Stimulated activated CD4-positive, alpha-beta T cell treated with anti-CD3 and anti-CD28 coated beads, Interleukin-4, amount 100 ng/mL, for 1 hour (primary cell): ENCODE measurements at regions not wholly inside any gene's neighbourhood (a gene's known extent, or its start where the extent isn't known, plus 50 kb on each side); places are given as distances from the start of the nearest gene placed in this dataset.
"Not testable (repeated sequence)": the region's sequence is repeated elsewhere in the genome, so short reads cannot be mapped to it uniquely, and the experiment has no call there.

ENCODE experiments used
- DNase-seq: peaks from one replicate; pipeline ENCODE4 v3.0.0-alpha.2; 2020

DNA sequence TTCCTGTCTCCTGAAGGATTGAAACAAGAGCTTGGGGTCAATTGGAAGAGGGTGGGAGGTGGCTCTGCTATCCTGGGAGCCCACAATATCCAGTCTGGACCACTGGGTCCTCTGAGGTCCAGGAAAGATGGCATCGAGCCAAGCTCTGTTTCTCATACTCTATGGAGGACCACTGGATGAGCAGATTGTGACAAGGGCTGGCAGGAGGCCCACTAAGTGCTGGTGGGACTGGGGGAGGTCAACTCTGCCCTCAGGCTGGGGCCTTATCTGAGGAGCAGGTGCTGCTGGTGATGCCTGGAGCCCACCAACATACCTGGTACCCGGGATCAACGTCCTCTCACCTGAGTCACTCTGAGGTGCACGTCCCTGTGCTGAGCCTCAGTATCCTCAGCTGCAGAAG lies 142.4 kb downstream of the NDUFA10 start:
- DNase-seq, result no peak

DNA sequence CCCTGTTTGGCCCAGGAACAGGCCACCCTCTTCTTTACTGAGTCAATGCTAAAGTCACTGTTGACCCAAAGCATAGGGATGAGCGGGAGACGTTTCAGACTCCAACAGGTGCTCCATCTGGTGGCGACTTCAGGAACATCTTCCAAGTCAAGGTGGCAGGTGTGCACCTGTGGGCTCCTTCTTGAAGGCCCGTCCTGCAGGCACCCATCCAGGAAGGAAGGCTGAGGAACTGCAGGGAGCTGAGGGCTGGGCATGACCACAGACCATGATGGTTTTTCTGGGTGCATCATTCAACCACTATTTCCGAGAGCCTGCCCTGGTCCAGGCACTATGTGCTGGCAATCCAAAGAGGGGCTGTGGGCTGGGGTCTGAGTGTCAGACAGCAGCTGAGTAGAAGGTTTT lies 142.8 kb downstream of the NDUFA10 start:
- DNase-seq, result peak; percentile 61

DNA sequence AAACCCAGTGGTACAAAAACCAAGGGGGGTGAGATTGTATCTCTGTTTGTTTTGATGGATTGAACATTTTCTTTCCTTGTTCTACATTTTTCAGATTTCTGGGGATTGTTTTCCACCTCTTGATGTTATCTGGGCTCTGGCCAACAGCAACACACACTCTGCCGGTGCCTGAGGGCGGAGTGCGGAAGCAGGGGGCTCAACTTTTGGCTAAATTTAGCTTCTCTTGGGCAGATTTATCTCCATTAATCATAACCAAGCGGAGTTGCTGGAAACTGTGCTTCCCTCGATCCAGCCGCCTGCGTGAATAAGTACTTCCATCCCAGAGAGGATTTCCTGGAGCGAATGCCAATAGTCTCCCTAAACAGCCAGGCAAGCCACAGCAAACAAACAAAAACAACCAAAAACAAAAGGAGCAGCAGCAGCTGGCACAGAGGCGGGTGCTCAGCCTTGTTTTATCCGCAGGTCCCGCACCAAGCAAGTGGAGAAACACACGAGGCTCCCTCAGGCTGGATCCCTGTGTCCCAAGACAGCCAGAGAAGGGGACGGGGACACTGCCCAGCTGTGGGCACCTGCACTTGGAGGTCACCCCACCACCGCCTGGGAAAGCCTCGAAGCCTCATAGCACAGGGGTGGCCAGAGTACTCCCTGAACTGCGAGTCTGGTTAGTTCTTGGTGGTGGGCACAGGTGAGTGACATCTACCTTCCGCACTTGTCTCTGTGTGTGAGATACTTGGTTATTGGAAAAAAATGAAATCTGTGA lies 143.4 kb downstream of the NDUFA10 start:
- no peak for DNase-seq

DNA sequence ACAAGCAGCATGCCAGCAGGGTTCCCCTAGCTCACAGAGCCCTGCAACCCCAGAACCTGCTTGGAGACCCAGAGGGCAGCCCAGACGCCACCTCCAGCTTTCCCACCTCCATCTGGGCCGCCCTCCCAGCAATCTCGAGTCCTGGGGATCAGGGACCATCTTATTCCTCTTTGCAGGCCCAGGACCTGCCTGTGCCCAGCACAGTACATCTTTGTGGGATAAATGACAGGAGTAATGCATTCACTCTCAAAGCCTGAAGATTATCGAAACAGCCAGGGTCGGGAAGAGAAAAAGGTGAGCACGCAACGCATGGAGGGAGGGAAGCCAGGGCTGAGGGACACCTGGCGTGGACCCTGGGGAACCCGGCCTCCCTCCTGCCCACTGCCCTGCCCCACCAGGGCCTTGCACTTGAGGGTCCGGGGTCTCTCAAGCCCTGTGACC lies 144.1 kb downstream of the NDUFA10 start:
- no peak for DNase-seq

DNA sequence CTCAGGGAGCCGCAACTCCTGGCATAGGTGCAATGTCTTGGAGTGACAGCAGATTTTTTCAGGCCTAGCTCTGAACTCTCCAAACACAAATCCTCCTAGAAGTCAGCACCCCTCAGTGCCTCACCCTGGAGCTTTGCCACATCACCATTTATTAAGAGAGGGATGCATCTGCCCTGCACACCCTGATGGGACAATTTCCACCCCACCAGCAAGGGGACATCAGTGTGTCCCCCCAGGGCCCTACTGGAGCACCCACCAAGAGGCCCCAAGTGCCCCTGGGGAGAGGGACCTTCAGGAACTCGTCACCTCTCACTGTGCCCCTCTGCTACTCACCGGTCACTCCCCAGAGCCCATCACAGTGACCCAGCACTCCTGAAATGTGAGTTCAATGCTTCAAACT lies 144.7 kb downstream of the NDUFA10 start:
- no peak for DNase-seq

DNA sequence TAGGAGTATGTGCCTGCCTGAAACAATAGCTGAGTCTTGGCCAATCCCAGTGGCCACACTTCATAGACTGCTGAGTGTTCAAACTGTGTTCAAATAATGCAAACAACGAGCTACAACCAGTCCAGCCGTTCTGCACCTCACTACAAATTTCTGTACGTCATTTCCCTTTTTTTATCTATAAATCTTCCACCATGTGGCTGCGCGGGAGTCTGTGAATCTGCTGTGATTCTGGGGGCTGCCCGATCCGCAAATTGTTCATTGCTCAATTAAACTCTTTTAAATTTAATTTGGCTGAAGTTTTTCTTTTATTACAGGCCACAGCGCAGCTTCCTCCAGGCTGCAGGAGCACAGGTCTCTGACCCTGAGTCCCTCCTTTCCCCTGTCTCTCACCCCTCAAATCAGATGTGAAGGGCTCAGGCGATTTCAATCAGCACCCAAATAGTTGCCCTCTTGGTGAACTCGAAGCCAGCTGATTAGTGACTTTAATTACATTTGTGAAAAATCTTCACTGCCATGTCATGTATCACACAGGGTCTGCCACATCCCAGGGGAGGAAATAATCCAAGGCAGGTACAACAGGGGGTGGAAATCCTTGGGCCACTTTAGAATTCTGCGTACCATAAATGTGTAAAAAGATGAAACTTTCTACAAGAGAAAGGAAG lies 145.6 kb downstream of the NDUFA10 start:
- no peak for DNase-seq

DNA sequence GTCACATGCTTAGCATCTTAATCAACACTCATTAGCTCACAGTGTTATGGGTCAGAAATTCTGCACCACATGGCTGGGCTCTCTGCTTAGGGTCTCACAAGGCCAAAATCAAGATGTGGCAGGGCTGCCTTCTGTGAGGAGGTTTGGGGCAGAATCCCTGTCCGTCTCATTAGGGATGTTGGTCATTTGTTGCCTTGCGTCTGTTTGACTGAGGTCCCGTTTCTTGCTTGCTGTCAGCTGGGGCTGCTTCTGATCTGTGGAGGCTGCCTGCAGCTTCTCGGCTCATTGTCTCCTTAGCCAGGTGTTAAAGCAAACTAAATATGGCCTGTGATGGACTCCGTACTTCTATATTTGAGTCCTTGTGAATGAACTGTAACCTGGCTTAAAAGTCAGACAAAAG lies 146.5 kb downstream of the NDUFA10 start:
- no peak for DNase-seq

DNA sequence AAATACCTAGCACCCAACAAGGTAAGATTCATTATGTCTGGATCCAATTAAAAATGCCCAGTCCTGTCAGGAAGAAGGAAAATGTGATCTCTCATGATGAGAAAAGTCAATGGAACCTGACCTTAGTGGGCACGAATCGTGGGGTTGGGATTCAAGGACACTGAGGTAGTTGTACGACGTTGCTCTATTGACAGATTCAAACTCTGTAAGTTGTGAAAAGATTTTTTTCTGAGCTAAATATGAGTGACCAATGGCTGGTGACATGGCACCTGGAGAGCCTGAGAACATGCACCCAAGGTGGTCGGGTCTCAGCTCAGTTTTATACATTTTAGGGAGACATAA lies 148.2 kb downstream of the NDUFA10 start:
- DNase-seq, result no peak

DNA sequence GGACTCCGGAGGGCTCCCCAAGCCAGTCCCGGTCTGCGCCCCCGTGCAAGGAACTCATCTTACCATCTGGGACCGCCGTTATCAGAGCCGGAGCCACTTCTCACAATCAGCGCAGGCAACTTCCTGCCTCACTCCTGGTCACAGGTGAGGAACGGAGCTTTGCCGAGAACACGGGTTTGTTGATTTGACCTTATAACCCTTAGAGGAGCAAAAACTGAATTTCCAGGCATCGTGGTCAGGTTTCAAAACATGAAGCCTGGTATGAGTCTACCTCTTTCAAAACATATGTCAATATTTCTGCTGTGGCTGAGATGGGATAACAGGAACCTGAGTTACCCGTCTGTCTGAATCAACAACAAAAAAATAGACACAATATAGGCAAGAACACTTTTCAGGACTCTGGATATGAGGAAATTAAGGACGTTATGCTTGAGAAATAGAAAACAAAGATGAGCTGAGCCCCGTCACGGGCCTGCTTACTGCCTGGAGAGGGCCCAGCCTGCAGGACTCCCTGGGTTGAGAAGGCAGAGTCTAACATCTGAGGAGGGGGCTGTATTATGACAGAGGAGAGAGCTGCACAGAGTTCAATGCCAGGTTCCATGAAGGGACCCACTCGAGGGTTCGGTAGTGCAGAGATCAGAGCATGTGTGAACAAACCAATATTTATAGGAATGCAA lies 148.7 kb downstream of the NDUFA10 start:
- no peak for DNase-seq

DNA sequence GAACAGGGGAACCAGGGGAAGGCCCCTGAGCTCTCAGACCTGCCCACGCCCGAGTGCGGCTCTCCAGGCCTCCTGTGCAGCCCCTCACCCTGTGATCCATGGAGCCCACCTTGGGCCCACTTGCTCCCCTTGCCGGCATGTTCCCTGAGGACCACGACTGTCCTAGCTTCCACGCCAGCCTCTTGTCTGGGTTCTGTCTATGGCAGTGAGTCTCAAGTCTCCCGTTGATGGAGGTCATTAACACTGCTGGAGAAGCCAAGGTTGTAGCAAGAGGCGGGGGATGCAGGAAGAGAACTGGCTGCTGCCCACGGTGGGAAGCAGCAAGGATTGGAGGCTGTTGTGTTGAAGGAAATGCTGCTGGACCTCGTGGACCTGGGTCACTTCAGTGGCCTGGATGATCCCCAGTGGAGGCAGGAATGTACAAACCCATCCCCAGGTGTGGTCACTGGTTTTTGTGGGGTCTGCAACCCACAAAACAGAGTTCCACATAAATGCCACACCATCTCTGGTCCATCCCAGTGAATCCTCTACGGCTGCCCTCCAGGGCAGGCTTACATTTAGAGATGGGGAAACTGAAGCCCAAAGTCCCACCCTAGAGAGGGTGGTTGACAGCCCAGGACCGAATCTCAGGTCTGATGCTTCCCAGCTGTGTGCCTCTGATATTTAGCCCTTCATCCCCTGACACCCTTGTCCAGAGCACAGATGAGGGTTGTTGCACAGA lies 150.3 kb downstream of the NDUFA10 start:
- no peak for DNase-seq

DNA sequence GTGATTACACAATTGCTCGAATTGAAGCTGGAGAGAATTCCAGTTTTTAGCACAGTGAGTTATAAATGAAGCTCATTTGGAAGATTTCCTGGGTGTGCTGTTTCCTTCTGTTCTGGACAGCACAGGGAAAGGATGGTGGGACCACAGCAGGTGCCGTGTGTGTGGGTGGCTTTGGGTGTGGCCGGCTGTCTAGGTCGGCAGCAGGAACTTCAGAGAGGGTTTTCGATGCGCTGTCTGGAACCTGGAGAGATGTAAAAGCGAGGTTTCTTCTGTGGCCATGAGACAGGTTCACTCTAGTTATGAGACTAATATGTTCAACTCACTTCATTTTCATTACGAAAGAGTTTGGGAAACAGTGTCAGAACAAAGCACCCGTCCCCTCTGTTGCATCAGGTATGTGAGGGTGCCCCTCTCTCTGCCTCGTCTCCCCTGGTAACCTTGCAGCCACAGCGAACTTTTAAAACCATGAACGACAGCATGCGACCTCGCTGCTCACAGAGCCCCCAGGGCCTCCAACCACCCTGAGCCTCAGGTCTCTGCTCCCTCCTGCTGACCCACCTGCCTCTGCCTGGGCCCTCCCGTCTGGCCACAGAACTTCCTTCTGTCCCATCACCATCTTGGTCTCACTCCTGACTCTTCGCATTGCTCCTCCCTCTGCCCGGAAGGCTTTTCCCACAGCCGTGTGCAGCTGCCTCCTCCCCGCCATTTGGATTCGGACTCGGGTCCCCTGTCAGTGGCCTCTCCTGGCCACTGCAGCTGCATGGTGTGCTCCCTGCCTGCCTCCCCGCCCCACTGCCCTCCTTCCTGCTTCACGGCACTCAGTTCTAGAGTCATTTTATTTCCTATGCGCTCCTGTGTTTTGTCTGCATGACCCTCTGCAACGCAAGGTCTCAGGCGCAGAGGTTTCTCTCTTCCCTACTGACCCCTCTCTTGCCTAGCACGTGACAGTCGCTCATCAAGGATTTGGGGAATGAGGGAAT lies 151.2 kb downstream of the NDUFA10 start:
- no peak for DNase-seq

DNA sequence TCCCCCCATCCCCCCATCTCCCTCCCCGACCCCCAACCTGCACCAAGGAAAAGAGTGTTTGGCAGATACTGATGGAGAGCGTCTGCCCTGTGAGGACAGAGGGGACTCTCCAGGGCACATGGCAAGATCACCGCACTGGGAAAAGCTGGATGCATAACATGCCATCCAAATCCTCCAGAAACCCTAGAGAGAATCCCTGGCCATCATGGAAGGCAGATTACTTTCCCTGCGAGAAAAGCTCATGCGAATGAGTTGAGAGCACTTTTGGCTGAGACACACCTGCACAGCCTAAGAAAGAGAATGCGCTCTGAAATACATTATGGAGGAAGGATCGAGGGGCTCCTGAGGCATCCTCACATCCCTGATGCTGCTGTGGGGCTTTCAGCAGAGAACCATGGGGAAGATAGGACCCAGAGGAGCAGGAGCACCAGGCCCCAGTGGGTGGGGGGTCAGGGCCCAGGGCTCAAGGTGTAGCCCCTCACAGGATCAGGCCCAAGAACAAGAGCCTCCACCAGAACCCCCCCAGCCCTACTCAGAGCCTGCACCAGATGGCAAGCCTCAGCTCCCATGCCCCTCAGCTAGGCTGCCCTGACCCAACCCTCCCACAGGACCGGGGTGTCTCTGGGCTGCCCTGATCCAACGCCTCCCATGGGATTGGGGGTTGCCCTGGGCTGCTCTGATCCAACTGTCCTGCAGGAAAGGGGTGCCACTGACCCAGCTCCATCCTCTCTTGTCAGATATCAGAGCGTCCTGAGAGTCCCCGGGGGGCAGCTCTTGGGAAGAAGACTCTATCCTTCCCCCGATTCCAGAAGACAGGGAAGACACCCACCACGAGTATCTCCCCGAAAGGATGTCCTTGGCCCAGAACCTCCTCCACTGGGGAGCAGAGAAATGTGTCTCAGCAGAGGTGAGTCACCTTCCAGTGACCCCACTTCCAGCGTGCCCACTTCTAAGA lies 153.4 kb downstream of the NDUFA10 start:
- DNase-seq, result no peak

DNA sequence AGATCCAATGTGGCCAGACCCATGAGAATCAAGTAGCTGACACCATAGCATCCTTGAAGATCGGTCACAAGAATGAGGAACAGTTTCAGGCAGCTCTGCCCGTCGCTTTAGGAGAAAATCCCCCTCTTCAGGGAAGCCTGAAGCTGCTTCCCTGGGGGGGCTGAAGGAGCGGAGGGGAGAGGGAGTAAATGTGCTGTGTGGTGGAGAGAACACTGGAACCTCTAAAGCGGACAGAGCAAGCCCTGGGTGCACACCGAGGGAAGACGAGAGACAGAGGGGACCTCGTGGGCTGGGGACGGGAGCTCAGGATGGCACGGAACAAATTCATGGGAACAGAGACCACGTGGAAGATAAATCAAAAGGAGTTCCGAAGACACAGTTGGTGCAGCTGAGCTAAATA lies 154.3 kb downstream of the NDUFA10 start:
- no peak for DNase-seq

DNA sequence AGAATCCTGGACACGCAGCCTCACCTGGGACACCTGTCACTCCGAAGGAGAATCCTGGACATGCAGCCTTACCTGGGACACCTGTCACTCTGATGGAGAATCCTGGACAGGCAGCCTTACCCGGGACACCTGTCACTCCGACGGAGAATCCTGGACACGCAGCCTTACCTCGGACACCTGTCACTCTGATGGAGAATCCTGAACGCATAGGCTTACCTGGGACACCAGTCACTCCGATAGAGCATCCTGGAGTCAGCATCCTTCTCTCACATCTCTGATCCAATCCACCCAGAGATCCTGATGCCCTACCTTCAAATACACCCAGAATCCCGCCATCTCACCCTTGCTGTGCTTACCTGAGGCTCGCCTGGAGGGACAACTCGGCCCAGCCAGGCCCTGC lies 154.9 kb downstream of the NDUFA10 start:
- DNase-seq, result no peak

DNA sequence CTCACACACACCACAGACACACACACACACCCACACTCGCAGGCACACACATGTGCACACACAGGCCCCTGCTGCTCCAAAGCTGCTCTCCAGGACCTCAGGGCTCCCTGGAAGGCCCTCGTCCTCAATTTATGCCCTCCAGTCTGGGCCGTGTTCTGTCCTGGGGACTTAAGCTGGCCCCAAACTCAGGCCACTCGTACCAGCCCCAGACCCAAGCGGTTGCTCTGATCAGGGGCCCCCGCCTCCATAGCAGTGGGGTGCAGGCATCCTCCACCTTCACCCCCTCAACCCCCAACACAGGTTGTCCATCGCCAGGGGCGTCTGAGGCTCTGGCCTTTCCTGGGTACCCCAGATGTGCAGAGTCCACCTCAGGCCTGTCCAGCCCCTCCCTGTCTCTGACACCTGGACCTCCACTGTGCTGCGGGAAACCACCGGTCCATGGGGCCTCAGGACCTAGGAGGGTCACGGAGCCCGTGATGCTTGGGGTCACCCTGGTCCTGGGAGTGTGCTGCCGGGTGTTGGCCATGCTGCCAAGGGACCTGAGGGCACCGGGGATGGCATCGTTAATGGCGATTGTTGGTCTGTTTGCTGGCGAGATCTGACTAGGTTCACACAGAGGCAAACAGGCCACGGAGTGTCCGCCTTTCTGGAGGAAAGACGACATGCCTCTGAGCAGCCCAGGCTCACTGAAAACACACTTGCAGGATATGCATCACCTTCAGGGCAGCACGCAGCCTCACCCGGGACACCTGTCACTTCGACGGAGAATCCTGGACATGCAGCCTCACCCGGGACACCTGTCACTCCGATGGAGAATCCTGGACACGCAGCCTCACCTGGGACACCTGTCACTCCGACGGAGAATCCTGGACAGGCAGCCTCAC lies 155.6 kb downstream of the NDUFA10 start:
- DNase-seq, result no peak

DNA sequence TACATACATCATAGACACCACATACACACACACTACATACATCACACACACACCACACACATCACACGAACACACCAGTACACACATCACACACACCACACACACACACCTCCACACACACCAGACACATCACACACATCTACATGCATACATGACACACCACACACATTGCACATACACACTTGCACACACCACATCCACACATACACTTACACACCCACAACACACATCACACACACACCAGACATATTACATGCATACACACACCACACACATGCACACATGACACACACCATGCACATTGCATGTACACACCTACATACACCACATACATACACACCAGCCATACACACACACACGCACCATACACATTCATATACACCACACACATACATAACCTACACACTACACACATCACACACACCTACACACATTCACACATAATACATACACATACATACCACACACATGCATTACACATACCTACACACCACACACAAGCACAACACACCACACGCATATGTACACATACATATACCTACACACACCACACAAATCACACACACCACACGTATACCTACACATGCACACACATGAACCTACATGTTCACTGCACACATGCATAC lies 156.5 kb downstream of the NDUFA10 start:
- no peak for DNase-seq

DNA sequence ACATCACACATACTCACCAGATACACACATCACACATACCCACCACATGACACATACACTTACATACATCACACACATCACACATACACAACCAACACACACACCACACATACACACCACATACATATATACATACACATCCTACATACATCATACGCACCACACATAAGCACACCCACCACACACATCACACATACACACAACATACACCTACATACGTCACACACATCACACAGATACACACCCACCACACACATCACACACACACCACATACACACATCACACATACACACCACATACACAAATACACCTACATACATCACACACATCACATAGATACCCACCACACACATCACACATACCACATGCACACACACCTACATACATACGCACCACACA lies 158.4 kb downstream of the NDUFA10 start:
- DNase-seq, result no peak

DNA sequence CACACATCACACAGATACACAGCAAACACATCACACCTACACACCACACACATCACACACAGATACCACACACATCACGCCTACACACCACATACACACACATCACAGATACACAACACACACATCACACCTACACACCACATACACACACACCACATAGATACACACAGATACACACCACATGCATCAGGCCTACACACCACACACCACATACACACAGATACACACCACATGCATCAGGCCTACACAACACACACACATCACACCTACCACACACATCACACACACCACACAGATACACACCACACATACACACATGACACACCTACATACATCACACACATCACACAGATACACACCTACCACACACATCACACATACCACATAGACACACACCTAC lies 158.8 kb downstream of the NDUFA10 start:
- no peak for DNase-seq

DNA sequence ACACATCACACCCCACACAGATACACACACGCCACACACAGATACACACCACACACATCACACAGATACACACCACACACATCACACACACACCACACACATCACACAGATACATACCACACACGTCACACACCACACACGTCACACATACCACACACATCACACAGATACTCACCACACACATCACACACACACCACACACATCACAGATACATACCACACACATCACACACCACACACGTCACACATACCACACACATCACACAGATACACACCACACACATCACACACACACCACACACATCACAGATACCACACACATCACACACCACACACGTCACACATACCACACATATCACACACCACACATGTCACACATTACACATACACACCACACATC lies 159.3 kb downstream of the NDUFA10 start:
- DNase-seq, result not testable (repeated sequence)
